ENCODE measurements at regions not wholly inside any gene's neighbourhood (a gene's known extent, or its start where the extent isn't known, plus 50 kb on each side); places are given as distances from the start of the nearest gene placed in this dataset.

DNA sequence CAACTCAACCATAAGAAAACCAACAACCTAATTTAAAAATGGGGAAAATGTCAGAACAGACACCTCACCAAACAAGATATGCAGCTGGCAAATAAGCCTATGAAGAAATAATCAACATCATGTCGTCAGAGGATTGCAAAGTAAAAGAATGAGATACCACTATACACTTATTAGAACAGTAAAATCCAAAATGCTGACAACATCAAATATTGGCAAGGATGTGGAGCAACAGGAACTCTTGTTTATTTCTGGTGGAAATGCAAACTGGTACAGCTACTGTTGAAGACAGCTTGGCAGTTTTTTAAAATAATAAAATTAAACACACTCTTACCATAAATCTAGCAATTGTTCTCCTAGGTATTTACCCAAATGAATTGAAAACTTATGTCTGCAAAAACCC lies 140.7 kb upstream of the B3GAT1 start:
- no peaks in the 10 kb centered on the region for H4K20me1 ChIP-seq (replicated peaks; ENCODE audit: control insufficient read depth, insufficient read depth, low read length)
- H3K36me3 ChIP-seq (ENCODE audit: control insufficient read depth, insufficient read depth, low read length) = no peaks in the 10 kb centered on the region
- TF ChIP-seq ZNF23 (CRISPR knock-in tag; IDR thresholded peaks at IDR 0.05) = no peak
- no peak for TF ChIP-seq ZNF507 (tag; conservative IDR thresholded peaks at IDR 0.05)
- TF ChIP-seq MEF2A (IDR thresholded peaks at IDR 0.05; ENCODE audit: control insufficient read depth, low read depth, low read length) = no peak
- no peak for TF ChIP-seq GMEB1 (CRISPR knock-in tag; IDR thresholded peaks at IDR 0.05)
- peak; percentile 25; the same call in 1 of the 2 replicates for TF ChIP-seq MAFK (IDR thresholded peaks at IDR 0.05; ENCODE audit: low read length)
- TF ChIP-seq, protein P1, sequence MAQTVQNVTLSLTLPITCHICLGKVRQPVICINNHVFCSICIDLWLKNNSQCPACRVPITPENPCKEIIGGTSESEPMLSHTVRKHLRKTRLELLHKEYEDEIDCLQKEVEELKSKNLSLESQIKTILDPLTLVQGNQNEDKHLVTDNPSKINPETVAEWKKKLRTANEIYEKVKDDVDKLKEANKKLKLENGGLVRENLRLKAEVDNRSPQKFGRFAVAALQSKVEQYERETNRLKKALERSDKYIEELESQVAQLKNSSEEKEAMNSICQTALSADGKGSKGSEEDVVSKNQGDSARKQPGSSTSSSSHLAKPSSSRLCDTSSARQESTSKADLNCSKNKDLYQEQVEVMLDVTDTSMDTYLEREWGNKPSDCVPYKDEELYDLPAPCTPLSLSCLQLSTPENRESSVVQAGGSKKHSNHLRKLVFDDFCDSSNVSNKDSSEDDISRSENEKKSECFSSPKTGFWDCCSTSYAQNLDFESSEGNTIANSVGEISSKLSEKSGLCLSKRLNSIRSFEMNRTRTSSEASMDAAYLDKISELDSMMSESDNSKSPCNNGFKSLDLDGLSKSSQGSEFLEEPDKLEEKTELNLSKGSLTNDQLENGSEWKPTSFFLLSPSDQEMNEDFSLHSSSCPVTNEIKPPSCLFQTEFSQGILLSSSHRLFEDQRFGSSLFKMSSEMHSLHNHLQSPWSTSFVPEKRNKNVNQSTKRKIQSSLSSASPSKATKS (CRISPR knock-in tag; IDR thresholded peaks at IDR 0.05) = no peak
- TF ChIP-seq HLTF (IDR thresholded peaks at IDR 0.05) = no peak
- no peak for TF ChIP-seq ERF (CRISPR knock-in tag; IDR thresholded peaks at IDR 0.05)
- TF ChIP-seq ZNF316 (IDR thresholded peaks at IDR 0.05) = peak; percentile 33; the same call in 1 of the 2 replicates
- no peak for TF ChIP-seq SP1 (CRISPR knock-in tag; IDR thresholded peaks at IDR 0.05)
- no peak overlapping the region for H3K4me2 ChIP-seq (ENCODE audit: insufficient read depth, low read length)
- H3K9me3 ChIP-seq (replicated peaks; ENCODE audit: control insufficient read depth, insufficient read depth, low read depth, low read length) = no peaks in the 10 kb centered on the region
- H3K9me1 ChIP-seq (ENCODE audit: control insufficient read depth, insufficient read depth, low read length) = no peaks in the 10 kb centered on the region
- no peak for FAIRE-seq
- no peaks in the 10 kb centered on the region for H3K4me1 ChIP-seq (replicated peaks in 1 of 2; ENCODE audit: control insufficient read depth in 2 of 2, insufficient read depth in 2 of 2, low read length in 2 of 2)
- DNase-seq (ENCODE audit: extremely low read depth in 1 of 4, low spot score in 3 of 4) = no peak
- no peak for ATAC-seq
- no peaks in the 10 kb centered on the region for H3K79me2 ChIP-seq (ENCODE audit: control insufficient read depth, insufficient read depth, low read length)
- no TSS peak for BruUV-seq (replicated peaks)
- POLR2A ChIA-PET = interaction anchor here (0.6 to 1.0 kb wide), 3 partner anchors 8 to 183 kb away, joined by 3 read pairs; no protein-coding TSS in a partner anchor
- in situ Hi-C loops (cut with MboI) = no loop called here
- no peak overlapping the region for H3K4me3 ChIP-seq
- CTCF ChIA-PET (ENCODE audit: low intra/inter-chr PET ratio) = interaction anchor here (0.5 kb wide), 1 partner anchor 542 kb away, joined by 5 read pairs; no protein-coding TSS in a partner anchor
- no peak overlapping the region for H3K27ac ChIP-seq (ENCODE audit: extremely low read depth, low read depth, low read length)
- no peaks in the 10 kb centered on the region for H3K27me3 ChIP-seq (ENCODE audit: control insufficient read depth in 2 of 2, insufficient read depth in 2 of 2, low read length in 2 of 2)
- intact Hi-C loops (cut with micrococcal nuclease) = no loop called here
- WGBS (ENCODE audit: insufficient coverage, low coverage, missing lambda C conversion rate) = 0% methylated on average over 1 of the region's 1 CpG
- no peak overlapping the region for H3K9ac ChIP-seq (ENCODE audit: insufficient read depth in 1 of 2, low read depth in 2 of 2, low read length in 2 of 2)
- no peak overlapping the region for H2AFZ ChIP-seq (ENCODE audit: low read depth, low read length)
